Peyer's patch (tissue), 4 donors: ENCODE measurements at regions not wholly inside any gene's neighbourhood (a gene's known extent, or its start where the extent isn't known, plus 50 kb on each side); places are given as distances from the start of the nearest gene placed in this dataset.

Experiments
- POLR2A ChIP-seq, 2 donors: fragments of 450-650 bp; IDR thresholded peaks; one replicate each; pipeline ENCODE4 v1.5.1; 2017; ENCODE audit warnings: antibody characterized with exemption in 2 of 2, mild to moderate bottlenecking in 2 of 2, moderate library complexity in 2 of 2
- TF ChIP-seq, protein P1 (sequence below), 6 experiments: fragments of 450-650 bp in 4 of 6; fragments of 200-600 bp in 2 of 6; sonication (generic) in 1 of 6; IDR thresholded peaks; one replicate each; pipeline ENCODE4 v1.5.1; 2017 to 2019; ENCODE audit warnings: antibody characterized with exemption in 6 of 6, mild to moderate bottlenecking in 3 of 6, moderate library complexity in 1 of 6

GRCh38 chr2:7394195-7394594 lies 477.0 kb downstream of the RNF144A start:
- TF ChIP-seq, protein P1, sequence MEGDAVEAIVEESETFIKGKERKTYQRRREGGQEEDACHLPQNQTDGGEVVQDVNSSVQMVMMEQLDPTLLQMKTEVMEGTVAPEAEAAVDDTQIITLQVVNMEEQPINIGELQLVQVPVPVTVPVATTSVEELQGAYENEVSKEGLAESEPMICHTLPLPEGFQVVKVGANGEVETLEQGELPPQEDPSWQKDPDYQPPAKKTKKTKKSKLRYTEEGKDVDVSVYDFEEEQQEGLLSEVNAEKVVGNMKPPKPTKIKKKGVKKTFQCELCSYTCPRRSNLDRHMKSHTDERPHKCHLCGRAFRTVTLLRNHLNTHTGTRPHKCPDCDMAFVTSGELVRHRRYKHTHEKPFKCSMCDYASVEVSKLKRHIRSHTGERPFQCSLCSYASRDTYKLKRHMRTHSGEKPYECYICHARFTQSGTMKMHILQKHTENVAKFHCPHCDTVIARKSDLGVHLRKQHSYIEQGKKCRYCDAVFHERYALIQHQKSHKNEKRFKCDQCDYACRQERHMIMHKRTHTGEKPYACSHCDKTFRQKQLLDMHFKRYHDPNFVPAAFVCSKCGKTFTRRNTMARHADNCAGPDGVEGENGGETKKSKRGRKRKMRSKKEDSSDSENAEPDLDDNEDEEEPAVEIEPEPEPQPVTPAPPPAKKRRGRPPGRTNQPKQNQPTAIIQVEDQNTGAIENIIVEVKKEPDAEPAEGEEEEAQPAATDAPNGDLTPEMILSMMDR (IDR thresholded peaks at IDR 0.05), result no peak
- no peak for TF ChIP-seq POLR2A (IDR thresholded peaks at IDR 0.05)
